Stomach (tissue), 8 donors: ENCODE measurements at regions not wholly inside any gene's neighbourhood (a gene's known extent, or its start where the extent isn't known, plus 50 kb on each side); places are given as distances from the start of the nearest gene placed in this dataset.
"Not testable (repeated sequence)": the region's sequence is repeated elsewhere in the genome, so short reads cannot be mapped to it uniquely, and the experiment has no call there.

Experiments used
- DNase-seq, 2 donors: peaks; one replicate each; pipeline versions ENCODE4 v3.0.0 to v3.0.0-alpha.2; 2013 to 2019
- H3K27ac ChIP-seq, 5 donors: fragments of 200-600 bp in 4 of 5; sonication (generic) in 4 of 5; one replicate each; pipeline ENCODE4 v1.5.1; 2013 to 2019; ENCODE audit warnings: mild to moderate bottlenecking in 1 of 5, moderate library complexity in 1 of 5
- H3K27me3 ChIP-seq, 3 donors: fragments of 200-600 bp; sonication (generic); one replicate each; pipeline ENCODE4 v1.5.1; 2017 to 2019; ENCODE audit warnings: mixed run types in 1 of 3
- H3K36me3 ChIP-seq, 4 donors: fragments of 200-600 bp; sonication (generic); 1 replicate in 3 of 4; 2 replicates in 1 of 4; pipeline ENCODE4 v1.5.1; 2016 to 2019
- H3K4me1 ChIP-seq, 4 donors: fragments of 200-600 bp; sonication (generic); one replicate each; pipeline ENCODE4 v1.5.1; 2016 to 2019
- H3K4me3 ChIP-seq, 4 donors: fragments of 200-600 bp; sonication (generic) in 3 of 4; one replicate each; pipeline ENCODE4 v1.5.1; 2016 to 2019; ENCODE audit warnings: mild to moderate bottlenecking in 1 of 4
- H3K9me3 ChIP-seq, 4 donors: fragments of 200-600 bp; sonication (generic); one replicate each; pipeline ENCODE4 v1.5.1; 2016 to 2019
- EP300 ChIP-seq: sonication (generic); formaldehyde crosslinking; IDR thresholded peaks from one replicate; pipeline ENCODE4 v1.6.1; 2017; ENCODE audit warnings: antibody characterized with exemption
- POLR2A ChIP-seq, 4 donors: fragments of 450-650 bp; IDR thresholded peaks; one replicate each; pipeline ENCODE4 v1.6.1; 2016; ENCODE audit warnings: antibody characterized with exemption in 4 of 4, control low read depth in 2 of 4, mild to moderate bottlenecking in 1 of 4, moderate library complexity in 1 of 4
- POLR2AphosphoS5 ChIP-seq, 3 donors: sonication (generic); formaldehyde crosslinking; IDR thresholded peaks; one replicate each; pipeline ENCODE4 v1.6.1; 2016; ENCODE audit warnings: antibody characterized with exemption in 3 of 3
- WGBS, 5 donors: extraction: QIAGEN DNeasy Blood & Tissue Kit in 3 of 5; methylation state at CpG; one replicate each; pipeline versions ENCODE4 v1.1.5 to v1.1.7; 2013 to 2018; 5-methylcytosine and 5-hydroxymethylcytosine counted together
- intact Hi-C: fragments of 100-400 bp; cut with DNase I; formaldehyde crosslinking; loops from one replicate; pipeline ENCODE4 v1.15.1; 2023; ENCODE audit warnings: low total_unique reads
- TF ChIP-seq, protein P1 (sequence below), 7 experiments: fragments of 450-650 bp in 4 of 7; fragments of 200-600 bp in 3 of 7; sonication (generic) in 3 of 7; IDR thresholded peaks; one replicate each; pipeline ENCODE4 v1.5.1; 2016 to 2019; ENCODE audit warnings: antibody characterized with exemption in 7 of 7, control low read depth in 2 of 7, mild to moderate bottlenecking in 1 of 7
- donor health status: healthy with polysubstance abuse.
- donor health status: Bipolar disorder and iron deficiency.
- donor health status: healthy.

DNA sequence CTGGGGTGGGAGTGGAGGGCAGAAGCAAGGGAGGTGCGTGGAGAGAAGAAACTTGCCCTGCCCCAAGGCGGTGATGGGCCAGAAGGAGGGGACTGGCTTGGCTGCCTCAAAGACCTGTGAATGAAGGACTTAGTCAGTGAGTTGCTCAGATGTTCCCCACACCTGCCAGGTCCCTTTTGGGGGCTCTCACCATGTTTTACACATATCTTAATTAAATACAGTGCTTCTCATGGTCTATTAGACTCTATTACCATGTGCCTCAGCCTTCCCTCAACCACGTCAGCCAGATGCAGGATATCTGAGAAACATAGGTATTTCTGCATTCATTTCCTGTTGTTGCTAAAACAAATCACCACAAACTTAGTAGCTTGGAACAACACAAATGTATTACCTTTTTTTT lies 429.5 kb downstream of the BUD13 start:
- WGBS, 5 donors, result 46 to 67% (median 56%) methylated on average over 3 of the region's 3 CpGs

GRCh38 chr11:116342148-116342547 lies 430.6 kb downstream of the BUD13 start:
- intact Hi-C loops, result no loop called here
- WGBS, 5 donors, result 64 to 74% (median 71%) methylated on average over 7 of the region's 7 CpGs
- no peak overlapping the region for H3K4me3 ChIP-seq

More for the DNA sequence above, 429.5 kb downstream of the BUD13 start:
- no peak overlapping the region for H3K4me3 ChIP-seq
- no peaks in the 10 kb centered on the region for H3K4me1 ChIP-seq
- no peaks in the 10 kb centered on the region for H3K36me3 ChIP-seq
- DNase-seq, result no peak
- no peaks in the 10 kb centered on the region for H3K9me3 ChIP-seq
- TF ChIP-seq POLR2AphosphoS5 (IDR thresholded peaks at IDR 0.05) (no peak), POLR2A (IDR thresholded peaks at IDR 0.05) (no peak), EP300 (no peak)
- TF ChIP-seq, protein P1, sequence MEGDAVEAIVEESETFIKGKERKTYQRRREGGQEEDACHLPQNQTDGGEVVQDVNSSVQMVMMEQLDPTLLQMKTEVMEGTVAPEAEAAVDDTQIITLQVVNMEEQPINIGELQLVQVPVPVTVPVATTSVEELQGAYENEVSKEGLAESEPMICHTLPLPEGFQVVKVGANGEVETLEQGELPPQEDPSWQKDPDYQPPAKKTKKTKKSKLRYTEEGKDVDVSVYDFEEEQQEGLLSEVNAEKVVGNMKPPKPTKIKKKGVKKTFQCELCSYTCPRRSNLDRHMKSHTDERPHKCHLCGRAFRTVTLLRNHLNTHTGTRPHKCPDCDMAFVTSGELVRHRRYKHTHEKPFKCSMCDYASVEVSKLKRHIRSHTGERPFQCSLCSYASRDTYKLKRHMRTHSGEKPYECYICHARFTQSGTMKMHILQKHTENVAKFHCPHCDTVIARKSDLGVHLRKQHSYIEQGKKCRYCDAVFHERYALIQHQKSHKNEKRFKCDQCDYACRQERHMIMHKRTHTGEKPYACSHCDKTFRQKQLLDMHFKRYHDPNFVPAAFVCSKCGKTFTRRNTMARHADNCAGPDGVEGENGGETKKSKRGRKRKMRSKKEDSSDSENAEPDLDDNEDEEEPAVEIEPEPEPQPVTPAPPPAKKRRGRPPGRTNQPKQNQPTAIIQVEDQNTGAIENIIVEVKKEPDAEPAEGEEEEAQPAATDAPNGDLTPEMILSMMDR (IDR thresholded peaks at IDR 0.05), result no peak
- H3K27ac ChIP-seq, result no peak overlapping the region
- peaks cover 0 to 7% (median 0%) of the 10 kb centered on the region in 3 donors for H3K27me3 ChIP-seq
- intact Hi-C loops, result no loop called here

GRCh38 chr11:116339306-116340098 lies 433.3 kb downstream of the BUD13 start:
- intact Hi-C loops, result no loop called here
- WGBS, 5 donors, result 55 to 66% (median 61%) methylated on average over 9 of the region's 9 CpGs
- Histone ChIP-seq H3K9me3 (peaks cover 0 to 17% (median 10%) of the 10 kb centered on the region in 4 donors), H3K4me1 (no peaks in the 10 kb centered on the region), H3K27me3 (peaks cover 0 to 28% (median 4%) of the 10 kb centered on the region in 3 donors), H3K36me3 (no peaks in the 10 kb centered on the region), H3K4me3 (no peak overlapping the region), H3K27ac (no peak overlapping the region)
- DNase-seq, result peak in 1 of 2 donors; percentile 12
- TF ChIP-seq EP300, result no peak
- TF ChIP-seq, protein P1 (IDR thresholded peaks at IDR 0.05), result no peak
- TF ChIP-seq POLR2A (IDR thresholded peaks at IDR 0.05), result no peak
- no peak for TF ChIP-seq POLR2AphosphoS5 (IDR thresholded peaks at IDR 0.05)

More at GRCh38 chr11:116342148-116342547, 430.6 kb downstream of the BUD13 start:
- Histone ChIP-seq H3K27me3 (peaks cover 0 to 7% (median 0%) of the 10 kb centered on the region in 3 donors), H3K9me3 (peaks cover 0 to 4% (median 4%) of the 10 kb centered on the region in 4 donors), H3K36me3 (no peaks in the 10 kb centered on the region), H3K27ac (no peak overlapping the region), H3K4me1 (no peaks in the 10 kb centered on the region)
- no peak for DNase-seq
- TF ChIP-seq POLR2A (IDR thresholded peaks at IDR 0.05) (no peak), POLR2AphosphoS5 (IDR thresholded peaks at IDR 0.05) (no peak), EP300 (no peak)
- TF ChIP-seq, protein P1 (IDR thresholded peaks at IDR 0.05), result no peak

GRCh38 chr11:116338500-116338899 lies 434.3 kb downstream of the BUD13 start:
- Histone ChIP-seq H3K9me3 (peaks cover 0 to 17% (median 10%) of the 10 kb centered on the region in 4 donors), H3K27me3 (peaks cover 0 to 20% (median 4%) of the 10 kb centered on the region in 3 donors)
- WGBS, 5 donors, result 95 to 97% (median 96%) methylated on average over 4 of the region's 4 CpGs
- DNase-seq, H3K36me3 ChIP-seq, intact Hi-C loops, H3K27ac ChIP-seq, H3K4me3 ChIP-seq, H3K4me1 ChIP-seq: not testable (repeated sequence)

DNA sequence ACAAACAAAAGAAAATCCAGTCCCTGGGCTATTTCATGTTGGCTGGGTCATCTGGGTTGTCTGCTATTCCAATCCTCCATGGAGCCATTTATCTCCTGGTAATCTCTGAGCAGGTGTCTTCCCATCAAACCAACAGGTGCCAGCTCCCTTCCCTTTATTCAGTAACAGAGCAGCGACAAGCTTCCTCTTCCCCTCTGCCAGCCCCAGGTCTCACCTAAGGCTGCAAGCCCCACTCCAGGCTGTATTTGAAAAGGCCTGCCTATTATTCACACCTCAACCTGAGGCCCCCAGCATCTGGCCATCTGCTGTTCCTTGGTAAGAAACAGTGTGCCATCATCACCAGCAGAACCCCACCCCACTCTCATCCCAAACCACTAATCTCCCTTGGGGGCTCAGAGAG lies 436.2 kb downstream of the BUD13 start:
- Histone ChIP-seq H3K27ac (no peak overlapping the region), H3K27me3 (peaks cover 0 to 20% (median 4%) of the 10 kb centered on the region in 3 donors), H3K4me1 (no peaks in the 10 kb centered on the region), H3K36me3 (no peaks in the 10 kb centered on the region), H3K4me3 (no peak overlapping the region), H3K9me3 (peaks cover 0 to 17% (median 10%) of the 10 kb centered on the region in 4 donors)
- TF ChIP-seq POLR2AphosphoS5 (IDR thresholded peaks at IDR 0.05) (no peak), POLR2A (IDR thresholded peaks at IDR 0.05) (no peak), EP300 (no peak)
- TF ChIP-seq, protein P1 (IDR thresholded peaks at IDR 0.05), result no peak
- 79 to 92% (median 90%) methylated on average over 1 of the region's 1 CpG for WGBS, 5 donors
- no peak for DNase-seq
- intact Hi-C loops, result no loop called here
